Activated T-helper 2 cell treated with anti-CD3 and anti-CD28 coated beads, Interferon-gamma antibody, Interleukin-2, Interleukin-4, amounts not matched to agents 10 μg/mL and 5 μg/mL and 100 μg/mL, durations not matched to agents 14 hours and 24 hours and 36 hours (primary cell): ENCODE measurements at regions not wholly inside any gene's neighbourhood (a gene's known extent, or its start where the extent isn't known, plus 50 kb on each side); places are given as distances from the start of the nearest gene placed in this dataset.

ENCODE experiments used
- DNase-seq: peaks from one replicate; pipeline ENCODE4 v3.0.0; 2021; ENCODE audit warnings: low spot score
- H3K27ac Mint-ChIP-seq: one replicate; pipeline ENCODE4 v1.8.0; 2021; ENCODE audit warnings: mixed read lengths
- H3K27me3 Mint-ChIP-seq: one replicate; pipeline ENCODE4 v1.8.0; 2021; ENCODE audit warnings: low read depth, mixed read lengths
- H3K36me3 Mint-ChIP-seq: one replicate; pipeline ENCODE4 v1.8.0; 2021; ENCODE audit warnings: low read depth, mixed read lengths
- H3K4me1 Mint-ChIP-seq: one replicate; pipeline ENCODE4 v1.8.0; 2021; ENCODE audit warnings: low read depth, mixed read lengths
- H3K4me3 Mint-ChIP-seq: one replicate; pipeline ENCODE4 v1.8.0; 2021; ENCODE audit warnings: low read depth, mild to moderate bottlenecking, moderate library complexity, mixed read lengths
- H3K9me3 Mint-ChIP-seq: one replicate; pipeline ENCODE4 v1.8.0; 2021; ENCODE audit warnings: mixed read lengths
- intact Hi-C: fragments of 100-400 bp; cut with micrococcal nuclease; formaldehyde crosslinking; loops from one replicate; pipeline ENCODE4 v1.15.1; 2023

GRCh38 chr1:103218369-103218768 is 110.0 kb upstream of the COL11A1 start:
- no peaks in the 10 kb centered on the region for H3K4me1 Mint-ChIP-seq
- no peaks in the 10 kb centered on the region for H3K27me3 Mint-ChIP-seq
- H3K36me3 Mint-ChIP-seq, result no peaks in the 10 kb centered on the region
- no peaks in the 10 kb centered on the region for H3K9me3 Mint-ChIP-seq
- H3K4me3 Mint-ChIP-seq, result no peak overlapping the region
- no peak overlapping the region for H3K27ac Mint-ChIP-seq
- DNase-seq, result no peak
- intact Hi-C loops, result no loop called here

- no peak overlapping the region for H3K27ac Mint-ChIP-seq
- H3K4me3 Mint-ChIP-seq, result no peak overlapping the region
- H3K4me1 Mint-ChIP-seq, result no peaks in the 10 kb centered on the region
- H3K9me3 Mint-ChIP-seq, result no peaks in the 10 kb centered on the region
- H3K36me3 Mint-ChIP-seq, result no peaks in the 10 kb centered on the region
- no peaks in the 10 kb centered on the region for H3K27me3 Mint-ChIP-seq
- DNase-seq, result no peak
- intact Hi-C loops, result no loop called here
Observed at GRCh38 chr1:103211073-103211472, 102.8 kb upstream of the COL11A1 start.

- H3K9me3 Mint-ChIP-seq, result no peaks in the 10 kb centered on the region
- intact Hi-C loops, result no loop called here
- no peak overlapping the region for H3K27ac Mint-ChIP-seq
- H3K27me3 Mint-ChIP-seq, result no peaks in the 10 kb centered on the region
- H3K4me3 Mint-ChIP-seq, result no peak overlapping the region
- no peak for DNase-seq
- no peaks in the 10 kb centered on the region for H3K36me3 Mint-ChIP-seq
- no peaks in the 10 kb centered on the region for H3K4me1 Mint-ChIP-seq
Observed at GRCh38 chr1:103208844-103209243, 100.5 kb upstream of the COL11A1 start.

- intact Hi-C loops, result no loop called here
- no peaks in the 10 kb centered on the region for H3K36me3 Mint-ChIP-seq
- no peaks in the 10 kb centered on the region for H3K4me1 Mint-ChIP-seq
- H3K27me3 Mint-ChIP-seq, result no peaks in the 10 kb centered on the region
- no peak overlapping the region for H3K4me3 Mint-ChIP-seq
- no peaks in the 10 kb centered on the region for H3K9me3 Mint-ChIP-seq
- no peak for DNase-seq
- no peak overlapping the region for H3K27ac Mint-ChIP-seq
Observed at GRCh38 chr1:103199001-103199400, 90.7 kb upstream of the COL11A1 start.

GRCh38 chr1:103198076-103198475 is 89.8 kb upstream of the COL11A1 start:
- Mint-ChIP-seq H3K4me3 (no peak overlapping the region), H3K27ac (no peak overlapping the region), H3K27me3 (no peaks in the 10 kb centered on the region), H3K4me1 (no peaks in the 10 kb centered on the region), H3K9me3 (no peaks in the 10 kb centered on the region), H3K36me3 (no peaks in the 10 kb centered on the region)
- intact Hi-C loops, result no loop called here
- DNase-seq, result no peak

- intact Hi-C loops, result no loop called here
- H3K36me3 Mint-ChIP-seq, result no peaks in the 10 kb centered on the region
- DNase-seq, result no peak
- no peak overlapping the region for H3K27ac Mint-ChIP-seq
- no peaks in the 10 kb centered on the region for H3K9me3 Mint-ChIP-seq
- H3K27me3 Mint-ChIP-seq, result no peaks in the 10 kb centered on the region
- no peaks in the 10 kb centered on the region for H3K4me1 Mint-ChIP-seq
- H3K4me3 Mint-ChIP-seq, result no peak overlapping the region
Observed at GRCh38 chr1:103197216-103197615, 88.9 kb upstream of the COL11A1 start.

GRCh38 chr1:103194984-103195383 is 86.7 kb upstream of the COL11A1 start:
- H3K36me3 Mint-ChIP-seq, result no peaks in the 10 kb centered on the region
- intact Hi-C loops, result no loop called here
- no peak overlapping the region for H3K27ac Mint-ChIP-seq
- H3K27me3 Mint-ChIP-seq, result no peaks in the 10 kb centered on the region
- H3K4me3 Mint-ChIP-seq, result no peak overlapping the region
- no peaks in the 10 kb centered on the region for H3K9me3 Mint-ChIP-seq
- no peaks in the 10 kb centered on the region for H3K4me1 Mint-ChIP-seq
- no peak for DNase-seq

GRCh38 chr1:103194060-103194459 is 85.7 kb upstream of the COL11A1 start:
- no peak for DNase-seq
- H3K9me3 Mint-ChIP-seq, result no peaks in the 10 kb centered on the region
- H3K4me3 Mint-ChIP-seq, result no peak overlapping the region
- H3K4me1 Mint-ChIP-seq, result no peaks in the 10 kb centered on the region
- H3K27ac Mint-ChIP-seq, result no peak overlapping the region
- H3K36me3 Mint-ChIP-seq, result no peaks in the 10 kb centered on the region
- no peaks in the 10 kb centered on the region for H3K27me3 Mint-ChIP-seq
- intact Hi-C loops, result no loop called here

- Mint-ChIP-seq H3K27me3 (no peaks in the 10 kb centered on the region), H3K4me3 (no peak overlapping the region), H3K9me3 (no peaks in the 10 kb centered on the region), H3K27ac (no peak overlapping the region), H3K36me3 (no peaks in the 10 kb centered on the region), H3K4me1 (no peaks in the 10 kb centered on the region)
- no peak for DNase-seq
- intact Hi-C loops, result no loop called here
Observed at GRCh38 chr1:103191327-103191726, 83.0 kb upstream of the COL11A1 start.

- intact Hi-C loops, result no loop called here
- Mint-ChIP-seq H3K27me3 (no peaks in the 10 kb centered on the region), H3K4me3 (no peak overlapping the region), H3K36me3 (no peaks in the 10 kb centered on the region), H3K27ac (no peak overlapping the region), H3K9me3 (no peaks in the 10 kb centered on the region), H3K4me1 (no peaks in the 10 kb centered on the region)
- DNase-seq, result no peak
Observed at GRCh38 chr1:103190766-103191165, 82.4 kb upstream of the COL11A1 start.

- Mint-ChIP-seq H3K36me3 (no peaks in the 10 kb centered on the region), H3K4me3 (no peak overlapping the region), H3K27me3 (no peaks in the 10 kb centered on the region), H3K4me1 (no peaks in the 10 kb centered on the region), H3K27ac (no peak overlapping the region), H3K9me3 (no peaks in the 10 kb centered on the region)
- intact Hi-C loops, result no loop called here
- no peak for DNase-seq
Observed at GRCh38 chr1:103187673-103188072, 79.4 kb upstream of the COL11A1 start.

- no peak overlapping the region for H3K4me3 Mint-ChIP-seq
- DNase-seq, result no peak
- no peaks in the 10 kb centered on the region for H3K36me3 Mint-ChIP-seq
- H3K9me3 Mint-ChIP-seq, result no peaks in the 10 kb centered on the region
- no peaks in the 10 kb centered on the region for H3K4me1 Mint-ChIP-seq
- no peaks in the 10 kb centered on the region for H3K27me3 Mint-ChIP-seq
- H3K27ac Mint-ChIP-seq, result no peak overlapping the region
- intact Hi-C loops, result no loop called here
Observed at GRCh38 chr1:103180660-103181059, 72.3 kb upstream of the COL11A1 start.

- no peaks in the 10 kb centered on the region for H3K4me1 Mint-ChIP-seq
- H3K27me3 Mint-ChIP-seq, result no peaks in the 10 kb centered on the region
- no peak overlapping the region for H3K27ac Mint-ChIP-seq
- H3K9me3 Mint-ChIP-seq, result no peaks in the 10 kb centered on the region
- intact Hi-C loops, result no loop called here
- no peak overlapping the region for H3K4me3 Mint-ChIP-seq
- H3K36me3 Mint-ChIP-seq, result no peaks in the 10 kb centered on the region
- no peak for DNase-seq
Observed at GRCh38 chr1:103177108-103177775, 68.9 kb upstream of the COL11A1 start.

- H3K27me3 Mint-ChIP-seq, result no peaks in the 10 kb centered on the region
- no peaks in the 10 kb centered on the region for H3K4me1 Mint-ChIP-seq
- no peak overlapping the region for H3K27ac Mint-ChIP-seq
- no peak for DNase-seq
- H3K36me3 Mint-ChIP-seq, result no peaks in the 10 kb centered on the region
- intact Hi-C loops, result no loop called here
- H3K4me3 Mint-ChIP-seq, result no peak overlapping the region
- peaks cover 4% of the 10 kb centered on the region for H3K9me3 Mint-ChIP-seq
Observed at GRCh38 chr1:103171041-103171590, 62.8 kb upstream of the COL11A1 start.
